Fibroblast of pulmonary artery (primary cell): ENCODE measurements at regions not wholly inside any gene's neighbourhood (a gene's known extent, or its start where the extent isn't known, plus 50 kb on each side); places are given as distances from the start of the nearest gene placed in this dataset.

Experiments used
- DNase-seq: peaks from one replicate; pipeline ENCODE4 v3.0.0-alpha.2; 2010; ENCODE audit warnings: low read depth
- H3K4me3 ChIP-seq: replicated peaks from 2 replicates; pipeline ENCODE4 v1.5.1; 2011; ENCODE audit warnings: low read depth, mild to moderate bottlenecking, control low read depth, low read length, moderate library complexity
- CTCF ChIP-seq: IDR thresholded peaks from 2 replicates; pipeline ENCODE4 v1.5.1; 2011; ENCODE audit warnings: mild to moderate bottlenecking, control low read depth, low read length, inconsistent platforms; ENCODE audit errors: missing control alignments

GRCh38 chr4:20049889-20050288 is 201.8 kb upstream of the SLIT2 start:
- TF ChIP-seq CTCF: no peak
- H3K4me3 ChIP-seq: no peak overlapping the region

GRCh38 chr4:20046931-20047677 is 204.6 kb upstream of the SLIT2 start:
- TF ChIP-seq CTCF: no peak
- peak; percentile 6 for DNase-seq
- H3K4me3 ChIP-seq: no peak overlapping the region

More at GRCh38 chr4:20049889-20050288, 201.8 kb upstream of the SLIT2 start:
- DNase-seq: no peak

GRCh38 chr4:20046179-20046578 is 205.5 kb upstream of the SLIT2 start:
- no peak for TF ChIP-seq CTCF
- DNase-seq: no peak

DNA sequence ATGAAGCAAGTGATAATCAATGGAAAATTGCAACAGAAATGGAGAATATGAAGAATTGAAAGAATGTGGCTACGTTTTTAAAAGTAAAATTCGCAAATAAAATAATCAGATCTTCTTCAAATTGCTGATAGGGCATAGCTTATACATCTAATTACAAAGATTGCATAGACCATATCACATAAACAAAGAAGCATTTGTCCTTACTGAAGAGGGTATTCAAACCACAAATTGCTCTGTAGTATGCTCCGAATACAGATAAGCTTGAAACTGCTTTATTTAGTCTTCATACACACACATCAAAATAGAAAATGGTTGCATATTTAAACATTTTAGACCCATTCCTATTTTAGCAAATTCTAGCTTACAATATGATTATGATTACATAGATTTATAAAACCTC is 206.7 kb upstream of the SLIT2 start:
- no peak for DNase-seq
- TF ChIP-seq CTCF: no peak
- H3K4me3 ChIP-seq: no peak overlapping the region

More at GRCh38 chr4:20046179-20046578, 205.5 kb upstream of the SLIT2 start:
- H3K4me3 ChIP-seq: no peak overlapping the region

- no peak for TF ChIP-seq CTCF
- DNase-seq: peak; percentile 53
- H3K4me3 ChIP-seq: no peak overlapping the region
Measured at GRCh38 chr4:20044502-20044911, 207.2 kb upstream of the SLIT2 start.

DNA sequence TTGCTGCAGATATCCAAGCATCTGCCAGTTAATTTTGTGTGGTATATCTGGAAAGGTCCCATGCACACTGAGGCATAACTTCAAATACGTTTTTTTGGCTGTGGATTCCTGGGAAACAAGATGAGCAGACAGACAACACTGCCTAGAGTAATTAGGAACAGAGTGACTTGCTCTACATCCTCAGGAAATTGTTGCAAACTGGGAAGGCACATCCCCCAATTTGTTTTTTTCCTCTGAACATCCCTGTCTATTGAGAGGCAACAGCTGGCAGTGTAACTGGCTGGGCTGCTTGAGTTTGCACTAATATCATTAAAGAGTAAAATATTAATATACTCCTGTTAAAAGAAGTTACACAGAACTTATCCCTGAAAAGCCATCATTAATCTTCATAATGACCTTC is 207.7 kb upstream of the SLIT2 start:
- peak; percentile 28 for DNase-seq
- H3K4me3 ChIP-seq: no peak overlapping the region
- TF ChIP-seq CTCF: no peak

- TF ChIP-seq CTCF: no peak
- no peak overlapping the region for H3K4me3 ChIP-seq
- no peak for DNase-seq
Measured at GRCh38 chr4:20042769-20043168, 208.9 kb upstream of the SLIT2 start.
